ENCODE measurements at regions not wholly inside any gene's neighbourhood (a gene's known extent, or its start where the extent isn't known, plus 50 kb on each side); places are given as distances from the start of the nearest gene placed in this dataset.

DNA sequence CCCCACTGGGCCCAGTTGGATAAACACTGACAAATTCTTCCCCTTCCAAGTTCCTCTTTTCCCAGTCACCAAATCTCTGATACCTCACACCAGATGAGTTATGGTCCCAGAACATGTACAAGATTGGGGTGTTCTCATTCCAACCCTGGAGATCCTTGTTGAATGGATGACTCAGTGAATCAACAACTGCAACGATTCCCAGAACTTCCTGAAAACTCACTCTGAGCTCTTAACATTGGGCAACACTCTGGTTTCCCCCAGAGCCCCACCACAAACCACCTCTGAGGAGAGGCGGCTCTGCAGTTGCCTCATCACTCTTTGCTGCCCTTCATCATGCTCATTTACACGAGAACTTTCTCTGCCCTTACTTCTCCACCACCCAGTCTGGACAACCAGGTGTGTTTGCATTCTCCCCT lies 115.2 kb downstream of the MRPL14 start:
- DNase-seq (ENCODE audit: low spot score): peak; percentile 17

GRCh38 chr6:44011350-44011920 lies 115.8 kb downstream of the MRPL14 start:
- peak; percentile 52 for DNase-seq (ENCODE audit: low spot score)

- DNase-seq (ENCODE audit: low spot score): peak; percentile 58
Measured at GRCh38 chr6:44010411-44011349, 116.6 kb downstream of the MRPL14 start.

GRCh38 chr6:44009425-44010321 lies 117.6 kb downstream of the MRPL14 start:
- peak; percentile 57 for DNase-seq (ENCODE audit: low spot score)

DNA sequence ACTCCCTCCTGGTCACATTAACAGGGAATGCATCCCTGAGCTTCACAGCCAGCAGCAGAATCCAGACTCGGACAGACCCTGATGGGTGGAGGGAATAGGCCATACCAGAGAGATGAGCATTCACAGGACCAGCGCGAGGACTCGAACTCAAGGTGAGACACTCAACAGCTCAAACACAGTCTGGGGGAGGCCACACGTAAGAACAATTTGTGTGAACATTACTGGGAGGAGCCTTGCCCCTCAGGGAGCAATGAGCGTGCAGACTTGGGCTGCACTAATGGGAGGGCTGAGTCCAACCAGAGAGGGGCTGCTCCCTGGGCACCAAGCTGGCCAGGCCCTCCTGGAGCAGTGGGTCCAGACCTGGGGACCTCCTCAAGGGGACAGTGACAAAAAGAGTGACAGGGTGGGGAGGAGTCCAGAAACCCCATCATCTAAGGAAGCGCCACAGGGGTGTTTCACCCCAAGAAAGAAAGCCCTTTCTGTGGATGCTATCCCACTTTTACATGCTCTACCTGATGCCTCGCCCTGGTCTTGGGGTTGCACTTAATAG lies 118.4 kb downstream of the MRPL14 start:
- DNase-seq (ENCODE audit: low spot score): peak; percentile 37

- DNase-seq (ENCODE audit: low spot score): peak; percentile 55
Measured at GRCh38 chr6:44007818-44008621, 119.2 kb downstream of the MRPL14 start.

GRCh38 chr6:44006872-44007303 lies 120.4 kb downstream of the MRPL14 start:
- DNase-seq (ENCODE audit: low spot score): no peak

- no peak for DNase-seq (ENCODE audit: low spot score)
Measured at GRCh38 chr6:44006123-44006871, 121.0 kb downstream of the MRPL14 start.

- DNase-seq (ENCODE audit: low spot score): no peak
Measured at GRCh38 chr6:44005507-44005903, 121.7 kb downstream of the MRPL14 start.

DNA sequence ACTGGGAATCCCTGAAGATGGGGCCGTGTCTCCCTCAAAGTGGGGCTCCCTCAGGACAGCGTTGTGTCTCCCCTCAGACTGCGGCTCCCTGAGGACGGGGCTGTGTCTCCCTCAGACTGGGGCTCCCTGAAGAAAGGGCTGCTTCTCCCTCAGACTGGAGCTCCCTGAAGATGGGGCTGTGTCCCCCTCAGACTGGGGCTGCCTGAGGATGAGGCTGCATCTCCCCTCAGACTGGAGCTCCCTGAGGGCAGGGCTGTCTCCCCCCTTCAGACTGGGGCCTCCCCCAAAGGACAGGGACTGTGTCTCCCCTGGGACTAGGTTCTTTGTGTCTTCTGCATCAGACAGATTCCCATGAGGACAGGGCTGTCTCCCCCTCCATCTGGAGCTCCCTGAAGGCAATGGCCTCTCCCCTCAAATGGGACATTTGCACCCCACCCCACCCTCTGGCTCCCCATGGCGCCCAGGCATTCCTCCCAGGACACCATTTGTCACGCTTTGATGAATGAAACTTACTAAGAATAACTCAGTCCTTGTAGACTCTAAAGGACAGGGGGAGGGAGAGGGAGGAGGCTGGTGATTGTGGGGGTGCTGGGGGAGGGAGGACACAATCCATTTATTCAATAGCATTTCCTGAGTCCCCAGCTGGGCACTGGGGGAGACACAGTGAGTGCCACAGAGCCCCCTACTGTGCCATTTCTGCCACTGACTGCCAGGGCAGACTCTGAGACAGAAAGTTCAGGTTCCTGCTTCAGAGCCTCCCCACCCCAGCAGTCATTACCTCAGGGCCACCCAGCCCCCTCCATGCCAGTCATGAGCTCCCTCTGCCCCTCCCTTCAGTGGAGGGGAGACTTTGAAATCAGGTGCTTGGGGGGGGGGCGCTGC lies 122.4 kb downstream of the MRPL14 start:
- no peak for DNase-seq (ENCODE audit: low spot score)

- no peak for DNase-seq (ENCODE audit: low spot score)
Measured at GRCh38 chr6:44004136-44004535, 123.1 kb downstream of the MRPL14 start.

- DNase-seq (ENCODE audit: low spot score): no peak
Measured at GRCh38 chr6:44003345-44004061, 123.7 kb downstream of the MRPL14 start.

DNA sequence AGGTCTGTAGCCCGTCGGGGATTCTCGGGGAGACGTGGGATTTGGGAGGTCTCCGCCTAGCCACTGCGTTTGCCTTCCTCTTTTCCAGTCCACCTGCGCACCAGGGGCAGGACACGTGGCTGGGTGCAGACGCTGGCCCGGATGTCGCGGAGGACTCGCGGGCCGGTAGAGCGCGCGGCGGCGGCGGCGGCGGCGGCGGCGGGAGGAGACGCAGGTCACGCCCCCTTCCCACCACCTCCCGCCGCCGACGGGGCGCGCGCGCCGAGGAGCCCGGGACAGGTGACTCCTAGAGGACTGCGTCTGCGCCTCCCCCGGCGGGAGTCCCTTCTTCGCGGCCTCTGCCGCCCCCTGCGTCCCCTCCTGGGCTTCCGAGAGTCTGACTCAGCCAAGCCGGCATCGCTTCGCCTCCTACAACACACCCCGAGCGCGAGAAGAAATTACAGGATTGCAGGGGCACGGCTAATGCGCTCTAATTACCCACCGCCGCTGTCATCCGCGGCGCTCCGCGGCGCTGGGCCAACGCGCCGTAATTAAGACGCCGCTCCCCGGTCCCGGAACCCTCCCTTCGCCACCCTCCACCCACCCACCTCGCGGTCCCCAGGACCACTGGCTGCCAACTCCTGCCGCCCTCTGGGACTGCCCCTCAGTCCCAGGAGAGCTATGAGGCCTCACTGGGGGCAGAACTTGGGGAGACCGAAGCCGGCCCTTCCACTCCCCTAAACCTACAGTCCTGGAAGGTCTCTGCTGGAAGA lies 124.5 kb downstream of the MRPL14 start:
- no peak for DNase-seq (ENCODE audit: low spot score)

DNA sequence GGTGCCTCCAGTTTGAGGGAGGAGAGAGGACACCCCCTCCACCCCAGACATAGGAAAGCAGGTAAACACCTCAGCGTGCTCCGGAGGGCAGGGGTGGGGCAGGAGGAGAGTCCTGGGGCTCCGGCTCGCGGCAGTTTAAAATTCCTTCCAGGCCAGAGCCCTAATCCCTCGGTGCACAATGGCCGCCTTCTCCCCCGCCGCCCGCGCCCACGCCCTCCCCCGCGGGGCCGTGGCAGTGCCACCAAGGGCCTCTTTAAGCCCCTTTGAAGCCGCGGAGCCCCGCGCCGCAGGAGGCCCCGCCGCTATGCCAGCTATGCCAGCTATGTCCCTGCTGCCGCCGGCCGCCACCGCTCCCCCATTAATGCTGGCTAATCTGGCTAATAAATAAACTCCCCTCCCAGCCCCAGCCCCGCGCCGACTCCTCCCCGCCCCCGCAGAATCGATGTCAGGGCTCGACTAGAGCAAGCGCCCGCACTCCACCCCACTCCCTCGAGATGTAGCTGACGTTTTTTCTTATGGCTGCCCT lies 125.1 kb downstream of the MRPL14 start:
- no peak for DNase-seq (ENCODE audit: low spot score)

- DNase-seq (ENCODE audit: low spot score): no peak
Measured at GRCh38 chr6:44001318-44002066, 125.8 kb downstream of the MRPL14 start.

GRCh38 chr6:44000164-44000842 lies 126.9 kb downstream of the MRPL14 start:
- DNase-seq (ENCODE audit: low spot score): no peak

Measured in left forelimb (tissue), 1 donor.